VCaP (cell line): ENCODE measurements at regions not wholly inside any gene's neighbourhood (a gene's known extent, or its start where the extent isn't known, plus 50 kb on each side); places are given as distances from the start of the nearest gene placed in this dataset.
"Not testable (repeated sequence)": the region's sequence is repeated elsewhere in the genome, so short reads cannot be mapped to it uniquely, and the experiment has no call there.

Experiments used
- H3K27ac ChIP-seq: fragments of 450-650 bp; 2 replicates; pipeline ENCODE4 v1.5.1; 2017
- CTCF ChIP-seq: fragments of 450-650 bp; conservative IDR thresholded peaks from 2 replicates; pipeline ENCODE4 v1.5.1; 2017; ENCODE audit warnings: mild to moderate bottlenecking, moderate library complexity

GRCh38 chr13:89407357-89407756 lies 1736.2 kb downstream of the SLITRK5 start:
- no peak for TF ChIP-seq CTCF
- no peak overlapping the region for H3K27ac ChIP-seq

GRCh38 chr13:89432997-89433396 lies 1761.8 kb downstream of the SLITRK5 start:
- TF ChIP-seq CTCF, result no peak
- H3K27ac ChIP-seq, result no peak overlapping the region

- peak; percentile 62 for TF ChIP-seq CTCF
- not testable (repeated sequence) for H3K27ac ChIP-seq
These were observed 1763.5 kb downstream of the SLITRK5 start for GRCh38 chr13:89434624-89435023.

- TF ChIP-seq CTCF, result no peak
- H3K27ac ChIP-seq, result no peak overlapping the region
These were observed 1783.5 kb downstream of the SLITRK5 start for GRCh38 chr13:89454681-89455080.

GRCh38 chr13:89455225-89455624 lies 1784.1 kb downstream of the SLITRK5 start:
- TF ChIP-seq CTCF, result no peak
- H3K27ac ChIP-seq, result no peak overlapping the region

- no peak for TF ChIP-seq CTCF
These were observed 1784.6 kb downstream of the SLITRK5 start for GRCh38 chr13:89455741-89456140.

GRCh38 chr13:89457977-89458376 lies 1786.8 kb downstream of the SLITRK5 start:
- TF ChIP-seq CTCF, result no peak
- H3K27ac ChIP-seq, result no peak overlapping the region

More at GRCh38 chr13:89455741-89456140, 1784.6 kb downstream of the SLITRK5 start:
- no peak overlapping the region for H3K27ac ChIP-seq

- H3K27ac ChIP-seq, result no peak overlapping the region
- TF ChIP-seq CTCF, result no peak
These were observed 1787.3 kb downstream of the SLITRK5 start for GRCh38 chr13:89458456-89458855.

- not testable (repeated sequence) for H3K27ac ChIP-seq
These were observed 1789.7 kb downstream of the SLITRK5 start for GRCh38 chr13:89460895-89461294.
